Neural cell (in vitro differentiated cells): ENCODE measurements at regions not wholly inside any gene's neighbourhood (a gene's known extent, or its start where the extent isn't known, plus 50 kb on each side); places are given as distances from the start of the nearest gene placed in this dataset.

Source experiments
- H2AFZ ChIP-seq: fragments of 200-600, 300-800 bp; sonication (generic), shearing (Covaris generic); 2 replicates; pipeline ENCODE4 v1.6.0; 2014; ENCODE audit warnings: low read depth, mild to moderate bottlenecking, antibody characterized with exemption, low read length, moderate library complexity
- H3F3A ChIP-seq: fragments of 200-600 bp; shearing (Covaris generic); 2 replicates; pipeline ENCODE4 v1.6.1; 2016; ENCODE audit warnings: mild to moderate bottlenecking, moderate library complexity, mixed read lengths, antibody characterized with exemption, low read length; ENCODE audit not compliant: insufficient read depth, poor library complexity, severe bottlenecking
- H3K27ac ChIP-seq: fragments of 200-600, 300-800 bp; sonication (generic), shearing (Covaris generic); 2 replicates; pipeline ENCODE4 v1.5.1; 2014; ENCODE audit warnings: mild to moderate bottlenecking, low read length, moderate library complexity
- H3K27me3 ChIP-seq: fragments of 300-800, 200-600 bp; sonication (generic), shearing (Covaris generic); 2 replicates; pipeline ENCODE4 v1.6.0; 2014; ENCODE audit warnings: mild to moderate bottlenecking, low read depth, low read length, moderate library complexity; ENCODE audit not compliant: insufficient read depth
- H3K36me3 ChIP-seq: fragments of 300-800, 200-600 bp; sonication (generic), shearing (Covaris generic); 2 replicates; pipeline ENCODE4 v1.5.1; 2014; ENCODE audit warnings: mild to moderate bottlenecking, antibody characterized with exemption, low read length, moderate library complexity; ENCODE audit not compliant: insufficient read depth
- H3K4me2 ChIP-seq: fragments of 300-800, 200-600 bp; sonication (generic), shearing (Covaris generic); 2 replicates; pipeline ENCODE4 v1.6.0; 2014; ENCODE audit warnings: mild to moderate bottlenecking, low read length
- H3K4me3 ChIP-seq: fragments of 300-800, 200-600 bp; sonication (generic), shearing (Covaris generic); 2 replicates; pipeline ENCODE4 v1.5.1; 2014; ENCODE audit warnings: mild to moderate bottlenecking, low read length, moderate library complexity
- H3K79me2 ChIP-seq: fragments of 200-600 bp; shearing (Covaris generic); replicated peaks from 2 replicates; pipeline ENCODE4 v1.6.0; 2014; ENCODE audit warnings: mild to moderate bottlenecking, low read length, moderate library complexity; ENCODE audit not compliant: insufficient read depth
- H3K9ac ChIP-seq: fragments of 300-800, 200-600 bp; sonication (generic), shearing (Covaris generic); 2 replicates; pipeline ENCODE4 v1.6.1; 2016; ENCODE audit warnings: mild to moderate bottlenecking, low read length, mixed read lengths
- H3K9me2 ChIP-seq: fragments of 200-600 bp; shearing (Covaris generic); 2 replicates; pipeline ENCODE4 v1.6.1; 2016; ENCODE audit warnings: mild to moderate bottlenecking, low read length, mixed read lengths; ENCODE audit not compliant: insufficient read depth
- H3K9me3 ChIP-seq: fragments of 200-600, 300-800 bp; sonication (generic), shearing (Covaris generic); 2 replicates; pipeline ENCODE4 v1.6.1; 2016; ENCODE audit warnings: mild to moderate bottlenecking, mixed run types, low read length, moderate library complexity, mixed read lengths
- H4K20me1 ChIP-seq: fragments of 200-600 bp; shearing (Covaris generic); 2 replicates; pipeline ENCODE4 v1.6.1; 2016; ENCODE audit warnings: mild to moderate bottlenecking, mixed run types; ENCODE audit not compliant: insufficient read depth
- CTCF ChIP-seq: fragments of 450-650 bp; IDR thresholded peaks from 2 replicates; pipeline ENCODE4 v1.5.1; 2014; ENCODE audit warnings: antibody characterized with exemption, mild to moderate bottlenecking, moderate library complexity; ENCODE audit not compliant: poor library complexity, severe bottlenecking
- EP300 ChIP-seq: fragments of 450-650 bp; conservative IDR thresholded peaks from 2 replicates; pipeline ENCODE4 v1.6.1; 2014; ENCODE audit warnings: antibody characterized with exemption, mild to moderate bottlenecking, moderate library complexity; ENCODE audit not compliant: poor library complexity, severe bottlenecking
- EZH2 ChIP-seq: fragments of 200-600, 300-800 bp; shearing (Covaris generic), sonication (generic); IDR thresholded peaks from 2 replicates; pipeline ENCODE4 v1.6.1; 2014; ENCODE audit warnings: antibody characterized with exemption, low read length, borderline replicate concordance, mild to moderate bottlenecking; ENCODE audit not compliant: insufficient read depth, poor library complexity, severe bottlenecking
- MXI1 ChIP-seq: fragments of 450-650 bp; conservative IDR thresholded peaks from 2 replicates; pipeline ENCODE4 v1.6.1; 2014; ENCODE audit warnings: antibody characterized with exemption, mild to moderate bottlenecking; ENCODE audit not compliant: poor library complexity, severe bottlenecking
- POLR2AphosphoS5 ChIP-seq: IDR thresholded peaks from 2 replicates; pipeline ENCODE4 v1.6.1; 2012
- RAD21 ChIP-seq: fragments of 450-650 bp; conservative IDR thresholded peaks from 2 replicates; pipeline ENCODE4 v1.6.1; 2014; ENCODE audit warnings: antibody characterized with exemption, mild to moderate bottlenecking, moderate library complexity
- REST ChIP-seq: IDR thresholded peaks from 2 replicates; pipeline ENCODE4 v1.6.1; 2012; ENCODE audit warnings: borderline replicate concordance
- SMC3 ChIP-seq: fragments of 450-650 bp; conservative IDR thresholded peaks from 2 replicates; pipeline ENCODE4 v1.6.1; 2014; ENCODE audit warnings: antibody characterized with exemption, mild to moderate bottlenecking, moderate library complexity; ENCODE audit not compliant: poor library complexity
- TAF1 ChIP-seq: IDR thresholded peaks from 2 replicates; pipeline ENCODE4 v1.6.1; 2012; ENCODE audit warnings: low read depth

GRCh38 chr4:14111730-14112181, 484.2 kb upstream of the BOD1L1 start:
- no peak overlapping the region for H3K4me2 ChIP-seq
- H3K27ac ChIP-seq = no peak overlapping the region
- no peaks in the 10 kb centered on the region for H3K9me3 ChIP-seq
- H3K4me3 ChIP-seq = no peak overlapping the region
- H2AFZ ChIP-seq = no peak overlapping the region
- TF ChIP-seq RAD21 (no peak), EP300 (no peak), CTCF (no peak), REST (no peak), TAF1 (no peak), MXI1 (no peak), EZH2 (no peak), POLR2AphosphoS5 (no peak), SMC3 (no peak)
- no peak overlapping the region for H3K9ac ChIP-seq
- H3K36me3 ChIP-seq = no peaks in the 10 kb centered on the region
- no peaks in the 10 kb centered on the region for H3K79me2 ChIP-seq
- H4K20me1 ChIP-seq = no peaks in the 10 kb centered on the region
- no peaks in the 10 kb centered on the region for H3K27me3 ChIP-seq
- H3F3A ChIP-seq = no peaks in the 10 kb centered on the region
- H3K9me2 ChIP-seq = no peaks in the 10 kb centered on the region

GRCh38 chr4:14115106-14115505, 487.6 kb upstream of the BOD1L1 start:
- Histone ChIP-seq H3F3A (no peaks in the 10 kb centered on the region), H3K79me2 (no peaks in the 10 kb centered on the region)

More at GRCh38 chr4:14115106-14115505, 487.6 kb upstream of the BOD1L1 start:
- Histone ChIP-seq H3K27ac (no peak overlapping the region), H3K9ac (no peak overlapping the region), H3K4me3 (no peak overlapping the region), H2AFZ (no peak overlapping the region), H3K9me2 (no peaks in the 10 kb centered on the region), H3K9me3 (no peaks in the 10 kb centered on the region), H3K36me3 (no peaks in the 10 kb centered on the region), H4K20me1 (no peaks in the 10 kb centered on the region), H3K27me3 (no peaks in the 10 kb centered on the region), H3K4me2 (no peak overlapping the region)
- TF ChIP-seq RAD21 = no peak
- TF ChIP-seq REST = no peak
- no peak for TF ChIP-seq EP300
- TF ChIP-seq SMC3 = no peak
- TF ChIP-seq POLR2AphosphoS5 = no peak
- no peak for TF ChIP-seq EZH2
- TF ChIP-seq MXI1 = no peak
- TF ChIP-seq CTCF = no peak
- TF ChIP-seq TAF1 = no peak
